NCI-H510A treated with DMSO at 0.1 percent for 48 hours (cell line): ENCODE measurements at regions not wholly inside any gene's neighbourhood (a gene's known extent, or its start where the extent isn't known, plus 50 kb on each side); places are given as distances from the start of the nearest gene placed in this dataset.
"Not testable (repeated sequence)": the region's sequence is repeated elsewhere in the genome, so short reads cannot be mapped to it uniquely, and the experiment has no call there.

Source experiments
- DNase-seq: peaks from one replicate; lab custom pipeline; 2025; lab: John Stamatoyannopoulos, UW

- no peak for DNase-seq
These were observed 585.5 kb upstream of the SOX9 start for GRCh38 chr17:71535321-71535720.

GRCh38 chr17:71546419-71546818, 574.4 kb upstream of the SOX9 start:
- DNase-seq = no peak

DNA sequence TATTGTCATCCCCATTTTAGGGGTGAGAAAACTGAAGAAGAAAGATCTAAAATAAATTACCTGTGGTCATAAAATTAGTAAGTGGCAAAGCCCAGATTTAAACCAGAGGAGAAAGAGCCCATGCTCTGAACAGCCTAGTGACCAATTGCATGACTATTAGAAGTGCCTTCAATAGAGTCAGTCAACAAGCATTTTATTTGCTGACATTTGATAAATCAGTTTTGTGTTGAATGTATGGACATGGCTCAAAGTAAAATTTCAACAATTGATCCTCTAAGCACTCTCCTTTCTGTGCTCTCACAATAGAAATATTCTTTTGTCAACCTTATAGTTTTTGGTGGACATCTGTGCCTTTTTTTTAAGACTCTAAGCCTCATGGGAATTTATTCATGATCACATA, 572.9 kb upstream of the SOX9 start:
- DNase-seq = no peak

DNA sequence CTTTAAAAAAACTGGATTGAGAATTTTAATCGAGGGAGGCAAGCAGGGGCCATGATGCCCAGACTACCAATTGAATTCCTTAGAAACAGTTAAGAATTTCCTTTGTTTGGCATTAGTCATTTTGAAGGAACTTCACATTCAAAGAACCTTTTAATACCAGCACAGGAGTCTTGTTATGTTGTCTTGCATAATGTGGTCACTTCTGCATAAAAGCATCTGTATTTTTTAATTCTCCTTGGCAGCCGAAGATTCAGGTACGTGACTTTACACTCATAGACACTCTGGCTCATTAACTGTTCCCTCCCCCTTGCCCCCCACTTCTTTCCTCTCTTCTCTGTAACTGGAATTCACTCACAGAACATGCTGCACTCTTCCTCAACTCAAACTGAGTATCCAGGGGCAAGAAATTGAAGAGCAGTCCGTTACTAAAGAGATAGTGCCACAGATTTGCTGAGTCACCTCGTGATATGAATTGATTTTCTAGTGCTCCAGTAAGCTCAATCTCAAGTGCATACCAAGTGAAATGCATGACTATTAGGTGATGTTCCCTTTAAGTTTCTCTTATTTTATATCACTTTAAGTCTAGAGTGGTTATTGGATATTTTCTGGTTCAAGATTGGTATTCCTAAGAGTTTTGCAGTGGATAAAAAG, 572.2 kb upstream of the SOX9 start:
- DNase-seq = no peak

GRCh38 chr17:71550675-71551074, 570.1 kb upstream of the SOX9 start:
- DNase-seq = no peak

DNA sequence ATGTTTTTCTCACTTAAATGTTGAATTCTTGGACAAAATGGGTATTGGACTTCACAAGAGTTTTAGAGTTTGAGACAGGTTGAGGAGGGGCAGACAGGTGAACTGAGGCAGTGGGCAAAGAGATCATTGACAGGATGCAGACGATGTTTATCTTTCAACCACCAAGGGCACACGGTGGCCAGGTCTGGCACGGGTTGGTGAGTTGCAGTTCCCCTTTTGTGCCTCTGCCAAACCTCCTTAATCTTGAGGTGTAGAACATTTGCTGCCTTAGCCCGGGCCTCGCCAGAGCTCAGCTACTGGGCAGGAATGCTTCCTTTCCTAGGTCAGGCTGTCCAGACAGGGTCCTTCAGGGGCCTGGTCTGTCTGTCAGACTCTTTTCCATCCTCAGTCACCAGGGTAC, 567.4 kb upstream of the SOX9 start:
- DNase-seq = no peak

GRCh38 chr17:71558901-71559300, 561.9 kb upstream of the SOX9 start:
- no peak for DNase-seq

GRCh38 chr17:71572343-71572742, 548.5 kb upstream of the SOX9 start:
- DNase-seq = no peak

GRCh38 chr17:71578446-71578845, 542.4 kb upstream of the SOX9 start:
- DNase-seq = no peak

DNA sequence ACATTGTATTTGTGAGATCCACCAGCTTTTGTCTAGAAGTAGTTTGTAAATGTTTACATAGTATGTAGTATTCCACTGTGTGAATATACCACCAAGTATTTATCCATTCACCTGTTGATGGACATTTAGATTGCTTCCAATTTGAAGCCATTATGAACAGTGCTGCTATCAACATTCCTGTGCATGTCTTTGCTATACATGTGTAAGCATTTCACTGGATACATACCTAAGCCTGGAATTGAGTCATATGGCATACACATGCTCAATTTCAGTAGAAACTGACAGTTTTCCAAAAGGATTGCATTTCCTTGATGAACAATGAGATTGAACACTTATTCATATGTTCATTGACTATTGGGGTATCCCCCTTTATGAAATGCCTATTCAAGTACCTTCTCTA, 540.6 kb upstream of the SOX9 start:
- no peak for DNase-seq

- no peak for DNase-seq
These were observed 535.3 kb upstream of the SOX9 start for GRCh38 chr17:71585540-71585939.

DNA sequence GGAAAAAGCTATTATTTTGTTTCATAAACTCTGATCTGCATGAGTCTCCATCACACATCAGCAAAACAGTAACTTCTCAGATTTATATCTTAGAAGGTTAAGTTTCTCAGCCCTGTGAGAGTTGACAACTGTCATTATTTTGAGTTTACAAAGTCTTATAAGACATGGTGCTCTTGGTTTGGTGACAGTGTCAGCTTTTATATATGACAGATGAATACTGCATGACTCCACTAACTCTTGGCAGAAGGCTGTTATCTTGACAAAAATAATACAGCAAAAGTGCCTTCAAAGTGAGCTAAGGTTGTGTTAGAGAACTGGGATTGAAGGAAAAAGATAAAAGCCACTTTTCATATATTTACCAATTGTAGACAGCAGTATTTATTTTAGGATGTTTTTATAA, 528.4 kb upstream of the SOX9 start:
- no peak for DNase-seq

GRCh38 chr17:71593078-71593477, 527.7 kb upstream of the SOX9 start:
- no peak for DNase-seq

- not testable (repeated sequence) for DNase-seq
These were observed 521.2 kb upstream of the SOX9 start for GRCh38 chr17:71599583-71599982.

GRCh38 chr17:71600137-71600789, 520.6 kb upstream of the SOX9 start:
- DNase-seq = no peak

DNA sequence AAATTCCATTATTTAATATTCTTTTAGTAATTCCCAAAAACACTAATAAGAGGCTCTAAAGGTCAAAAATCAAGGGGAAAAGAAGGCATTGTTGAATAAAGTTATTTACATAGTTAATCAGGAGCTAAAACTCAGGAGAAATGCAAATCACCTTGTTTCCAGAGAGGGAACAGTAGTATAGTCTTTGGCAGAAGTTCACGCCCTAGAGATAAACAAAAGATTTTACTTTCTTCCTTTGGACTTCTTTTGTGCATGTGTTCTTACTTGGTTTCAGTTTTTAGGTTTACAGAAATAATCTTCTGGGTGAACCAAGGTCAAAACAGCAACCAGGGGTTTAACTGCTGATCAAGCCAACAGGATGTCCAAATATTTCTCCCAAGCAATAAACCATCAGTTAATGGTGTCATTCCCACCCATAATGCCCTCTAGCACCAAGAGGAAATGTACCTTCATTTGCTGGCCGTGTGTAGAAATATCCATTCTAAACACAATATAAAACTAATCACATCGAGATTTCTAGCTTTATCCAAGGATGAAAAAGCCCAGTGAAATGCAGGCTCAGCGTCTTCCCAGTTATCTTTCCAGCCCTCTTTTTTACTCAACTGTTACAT, 518.8 kb upstream of the SOX9 start:
- no peak for DNase-seq

GRCh38 chr17:71613996-71614395, 506.8 kb upstream of the SOX9 start:
- DNase-seq = no peak

GRCh38 chr17:71615820-71616219, 505.0 kb upstream of the SOX9 start:
- no peak for DNase-seq

- DNase-seq = not testable (repeated sequence)
These were observed 503.1 kb upstream of the SOX9 start for GRCh38 chr17:71617767-71618166.

DNA sequence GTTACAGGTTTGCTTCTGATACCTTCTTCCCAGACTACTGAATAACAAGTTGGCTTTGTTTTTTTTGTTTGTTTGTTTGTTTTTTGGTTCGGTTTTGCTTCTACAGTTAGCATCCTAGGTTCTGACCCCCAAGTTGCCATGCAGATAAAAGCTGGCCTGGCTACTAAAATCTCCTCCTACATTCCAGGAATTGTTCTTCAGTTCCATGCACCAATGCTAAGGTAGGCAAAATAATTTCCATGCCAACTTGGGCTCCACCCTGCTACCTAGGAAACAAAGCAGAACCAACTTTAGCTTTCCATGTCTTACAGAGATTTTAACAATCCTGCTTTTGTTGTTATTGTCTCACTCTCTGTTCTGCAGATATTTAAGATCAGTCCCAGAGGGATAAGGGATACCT, 495.5 kb upstream of the SOX9 start:
- no peak for DNase-seq

GRCh38 chr17:71628306-71628705, 492.5 kb upstream of the SOX9 start:
- DNase-seq = no peak

GRCh38 chr17:71631483-71631882, 489.3 kb upstream of the SOX9 start:
- DNase-seq = peak; percentile 53

DNA sequence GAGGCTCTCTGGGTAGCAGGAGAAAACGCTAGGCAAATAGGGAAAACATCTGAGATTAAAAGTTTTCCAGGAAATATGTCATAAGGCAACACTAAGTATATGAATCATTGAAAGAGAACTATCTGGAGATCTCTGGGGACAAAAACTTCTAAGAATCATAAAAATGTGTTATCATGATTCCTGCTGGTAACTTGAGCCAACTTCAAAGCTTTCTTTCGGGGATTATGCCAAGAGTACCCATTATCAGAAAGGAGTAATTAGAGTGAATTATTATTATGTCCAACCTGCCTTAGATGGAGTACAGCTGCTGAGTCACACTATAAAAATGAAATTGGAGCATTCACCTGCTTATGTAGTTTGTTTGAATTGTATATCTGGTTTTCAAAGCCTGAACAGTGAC, 488.5 kb upstream of the SOX9 start:
- peak; percentile 74 for DNase-seq

DNA sequence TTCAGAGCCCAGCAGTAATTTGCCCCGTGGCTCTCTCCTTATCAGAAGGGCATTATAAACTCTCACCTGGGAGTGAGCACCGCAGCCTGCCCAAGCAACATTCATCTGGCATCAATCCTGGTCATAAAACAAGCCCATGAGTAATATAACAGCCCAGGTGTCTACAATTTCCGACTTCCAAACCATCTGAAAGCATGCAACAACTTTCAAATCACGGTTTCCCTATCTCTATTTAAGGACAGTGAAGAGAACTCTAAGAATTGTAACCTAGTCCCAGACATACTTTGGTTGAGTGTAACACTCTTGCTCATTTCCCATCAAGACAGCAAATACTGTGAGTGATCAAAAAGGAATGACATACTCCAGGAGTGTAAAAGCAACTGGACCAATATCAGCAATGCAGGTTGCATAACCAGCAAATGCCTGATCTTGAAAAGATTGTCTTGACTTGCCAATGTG, 487.4 kb upstream of the SOX9 start:
- DNase-seq = peak; percentile 21
